HepG2 (cell line): ENCODE measurements at regions not wholly inside any gene's neighbourhood (a gene's known extent, or its start where the extent isn't known, plus 50 kb on each side); places are given as distances from the start of the nearest gene placed in this dataset.

ENCODE experiments used
- ATAC-seq: fragments of 200-7000 bp; cut with Tn5 transposase; 3 replicates; pipeline ENCODE4 v1.9.1; 2020; ENCODE audit warnings: mild to moderate bottlenecking, moderate library complexity
- BruUV-seq: library from RNA; stranded (reverse); fragments of 400-500 nt; replicated peaks from 2 replicates; lab custom pipeline; 2021; lab: Mats Ljungman, UMichigan
- CTCF ChIA-PET: fragments of 300-600 bp; formaldehyde crosslinking; extraction: SDS; loops from one replicate; lab custom pipeline; 2021; ENCODE audit warnings: low total read pairs, inconsistent platforms, low intra/inter-chr PET ratio; lab: Yijun Ruan, JAX
- POLR2A ChIA-PET: fragments of 350-600 bp; sonication (Branson Sonifier 250); formaldehyde crosslinking; loops from one replicate; lab custom pipeline; 2020; ENCODE audit warnings: antibody characterized with exemption, inconsistent platforms; lab: Yijun Ruan, JAX
- DNase-seq: peaks from one replicate; pipeline ENCODE4 v3.0.0-alpha.2; 2015; ENCODE audit warnings: low spot score
- FAIRE-seq: peaks from 3 replicates; lab custom pipeline; 2011; peaks lifted over from hg19 to GRCh38; lab: Jason Lieb, UNC
- H2AFZ ChIP-seq: one replicate; pipeline ENCODE4 v1.6.1; 2011; ENCODE audit warnings: low read length, inconsistent platforms
- H3K27ac ChIP-seq: fragments of 300-600 bp; 3 replicates; pipeline ENCODE4 v1.8.0; 2011; ENCODE audit warnings: mixed run types, mild to moderate bottlenecking, mixed read lengths, low read length, inconsistent platforms; ENCODE audit not compliant: insufficient read depth; ENCODE audit errors: extremely low read length
- H3K27me3 ChIP-seq, 2 experiments: fragments of 200-600 bp in 1 of 2; 2 replicates in 1 of 2; 3 replicates in 1 of 2; pipeline versions ENCODE4 v1.6.0 to v1.8.0; 2011; ENCODE audit warnings: low read length in 2 of 2, mild to moderate bottlenecking in 2 of 2, moderate library complexity in 2 of 2, inconsistent platforms in 1 of 2; ENCODE audit not compliant: insufficient read depth in 2 of 2, control insufficient read depth in 1 of 2
- H3K36me3 ChIP-seq, 2 experiments: fragments of 200-600 bp in 1 of 2; replicated peaks in 1 of 2; 2 replicates in 1 of 2; 3 replicates in 1 of 2; pipeline versions ENCODE4 v1.5.1 to v1.8.0; 2011; ENCODE audit warnings: low read length in 2 of 2, inconsistent platforms in 1 of 2; ENCODE audit not compliant: insufficient read depth in 2 of 2, control insufficient read depth in 1 of 2
- H3K4me1 ChIP-seq: 2 replicates; pipeline ENCODE4 v1.5.1; 2012; ENCODE audit warnings: low read length, inconsistent platforms; ENCODE audit not compliant: insufficient read depth
- H3K4me2 ChIP-seq: 2 replicates; pipeline ENCODE4 v1.6.0; 2011; ENCODE audit warnings: low read depth, low read length, inconsistent platforms
- H3K4me3 ChIP-seq, 3 experiments: fragments of 200-600 bp in 1 of 3; sonication (generic), shearing (Covaris generic) in 1 of 3; replicated peaks in 1 of 3; 2 replicates each; pipeline ENCODE4 v1.5.1; 2011 to 2016; ENCODE audit warnings: low read length in 3 of 3, inconsistent platforms in 2 of 3, low read depth in 2 of 3, mild to moderate bottlenecking in 2 of 3, control low read depth in 1 of 3, mixed read lengths in 1 of 3; ENCODE audit not compliant: insufficient read depth in 1 of 3
- H3K79me2 ChIP-seq: one replicate; pipeline ENCODE4 v1.6.1; 2011; ENCODE audit warnings: low read length, inconsistent platforms; ENCODE audit not compliant: insufficient read depth
- H3K9ac ChIP-seq: 2 replicates; pipeline ENCODE4 v1.6.0; 2011; ENCODE audit warnings: mild to moderate bottlenecking, low read depth, low read length, inconsistent platforms; ENCODE audit not compliant: insufficient read depth
- H3K9me3 ChIP-seq: 2 replicates; pipeline ENCODE4 v1.5.1; 2012; ENCODE audit warnings: mild to moderate bottlenecking, low read length
- H4K20me1 ChIP-seq: 2 replicates; pipeline ENCODE4 v1.6.0; 2011; ENCODE audit warnings: inconsistent platforms, mild to moderate bottlenecking, low read length, moderate library complexity; ENCODE audit not compliant: insufficient read depth
- BHLHE40 ChIP-seq: IDR thresholded peaks from 2 replicates; pipeline ENCODE4 v1.6.1; 2011; ENCODE audit warnings: low read length, improper control_type of control experiment
- CREM ChIP-seq, 2 experiments: sonication (generic) in 1 of 2; formaldehyde crosslinking in 1 of 2; IDR thresholded peaks; 2 replicates each; pipeline versions ENCODE4 v1.4.0 to v1.6.1; 2016 to 2020; ENCODE audit warnings: antibody characterized with exemption in 1 of 2, mild to moderate bottlenecking in 1 of 2, missing genetic modification reagents in 1 of 2
- DR1 ChIP-seq: sonication (generic); formaldehyde crosslinking; IDR thresholded peaks from 2 replicates; pipeline ENCODE4 v1.8.0; 2021; ENCODE audit warnings: mild to moderate bottlenecking, missing genetic modification reagents, inconsistent platforms
- EHMT2 ChIP-seq: fragments of 200-600 bp; sonication (generic); IDR thresholded peaks from 2 replicates; pipeline ENCODE4 v1.7.0; 2017; ENCODE audit warnings: antibody characterized with exemption, low read depth, low read length, borderline replicate concordance
- NFKB2 ChIP-seq: sonication (generic); formaldehyde crosslinking; IDR thresholded peaks from 2 replicates; pipeline ENCODE4 v1.4.0; 2020; ENCODE audit warnings: missing genetic modification reagents, borderline replicate concordance
- SYNCRIP ChIP-seq: fragments of 200-400 bp; formaldehyde crosslinking; IDR thresholded peaks from 2 replicates; pipeline ENCODE4 v1.6.1; 2018; ENCODE audit warnings: mild to moderate bottlenecking, low read depth, low read length; ENCODE audit not compliant: insufficient read depth
- TFAP4 ChIP-seq: sonication (generic); IDR thresholded peaks from 2 replicates; pipeline ENCODE4 v1.6.1; 2016; ENCODE audit warnings: low read depth, borderline replicate concordance
- ZNF510 ChIP-seq: sonication (generic); formaldehyde crosslinking; IDR thresholded peaks from 2 replicates; pipeline ENCODE4 v1.4.0; 2020; ENCODE audit warnings: low read depth, mild to moderate bottlenecking, missing genetic modification reagents
- ZNF607 ChIP-seq: sonication (generic); formaldehyde crosslinking; IDR thresholded peaks from 2 replicates; pipeline ENCODE4 v1.5.1; 2020; ENCODE audit warnings: missing genetic modification reagents, mild to moderate bottlenecking, borderline replicate concordance
- ZNF614 ChIP-seq: IDR thresholded peaks from 2 replicates; pipeline ENCODE4 v1.6.1; 2018; ENCODE audit warnings: missing biosample characterization, missing genetic modification reagents, inconsistent platforms, borderline replicate concordance
- WGBS: methylation state at CpG from one replicate; pipeline ENCODE4 v1.1.6; 2017; ENCODE audit warnings: low lambda C conversion rate; 5-methylcytosine and 5-hydroxymethylcytosine counted together
- in situ Hi-C: cut with HindIII; loops from 2 replicates; pipeline ENCODE4 v1.10.0; 2017; ENCODE audit warnings: low pct_unique_long_range_greater_than_20kb; ENCODE audit not compliant: extremely low pct_ligation_motif_present
- intact Hi-C: fragments of 100-400 bp; cut with micrococcal nuclease; formaldehyde crosslinking; loops from one replicate; pipeline ENCODE4 v1.10.0; 2022; ENCODE audit not compliant: unreplicated experiment
- TF ChIP-seq, protein P1 (sequence below): sonication (generic); formaldehyde crosslinking; IDR thresholded peaks from 2 replicates; pipeline ENCODE4 v1.5.0; 2020; ENCODE audit warnings: mild to moderate bottlenecking, missing genetic modification reagents
- TF ChIP-seq, protein P2 (sequence below): sonication (generic); formaldehyde crosslinking; IDR thresholded peaks from 2 replicates; pipeline ENCODE4 v1.4.0; 2020; ENCODE audit warnings: missing genetic modification reagents, borderline replicate concordance
- TF ChIP-seq, protein P3 (sequence below): sonication (generic); formaldehyde crosslinking; IDR thresholded peaks from 2 replicates; pipeline ENCODE4 v1.5.1; 2020; ENCODE audit warnings: mild to moderate bottlenecking, missing genetic modification reagents, borderline replicate concordance

DNA sequence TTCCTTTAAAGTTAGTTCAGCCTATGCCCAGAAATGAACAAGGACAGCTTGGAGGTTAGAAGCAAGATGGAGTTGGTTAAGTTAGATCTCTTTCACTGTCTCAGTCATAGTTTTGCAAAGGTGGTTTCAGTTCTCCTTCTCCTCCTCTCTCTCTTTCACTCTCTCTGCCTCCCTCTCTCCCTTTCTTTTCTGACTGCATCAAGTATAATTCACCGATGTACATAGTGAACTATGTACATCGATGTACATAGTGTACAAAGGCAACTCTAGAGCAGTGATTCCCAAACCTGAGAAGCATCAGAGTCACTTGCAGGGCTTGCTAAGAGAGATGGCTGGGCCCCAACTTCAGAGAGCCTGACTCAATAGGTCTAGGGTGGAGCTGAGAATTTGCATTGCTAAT, 1259.7 kb downstream of the TYW1 start:
- ATAC-seq (no peak), DNase-seq (no peak), FAIRE-seq (no peak)
- ChIA-PET CTCF (no interaction called here), POLR2A (no interaction called here)
- BruUV-seq = no TSS peak
- 0% methylated on average over 2 of the region's 2 CpGs for WGBS
- Histone ChIP-seq H4K20me1 (no peaks in the 10 kb centered on the region), H3K36me3 (no peaks in the 10 kb centered on the region), H3K4me3 (no peak overlapping the region), H3K27ac (no peak overlapping the region), H3K4me2 (no peak overlapping the region), H3K27me3 (no peaks in the 10 kb centered on the region), H2AFZ (no peak overlapping the region), H3K4me1 (no peaks in the 10 kb centered on the region), H3K79me2 (no peaks in the 10 kb centered on the region), H3K9me3 (peaks cover 47% of the 10 kb centered on the region), H3K9ac (no peak overlapping the region)
- intact Hi-C loops = no loop called here
- in situ Hi-C loops = no loop called here
- no peak for TF ChIP-seq CREM (IDR thresholded peaks at IDR 0.05)
- no peak for TF ChIP-seq CREM (CRISPR knock-in tag; IDR thresholded peaks at IDR 0.05)
- no peak for TF ChIP-seq SYNCRIP
- TF ChIP-seq ZNF614 (CRISPR knock-in tag) = no peak
- TF ChIP-seq, protein P1, sequence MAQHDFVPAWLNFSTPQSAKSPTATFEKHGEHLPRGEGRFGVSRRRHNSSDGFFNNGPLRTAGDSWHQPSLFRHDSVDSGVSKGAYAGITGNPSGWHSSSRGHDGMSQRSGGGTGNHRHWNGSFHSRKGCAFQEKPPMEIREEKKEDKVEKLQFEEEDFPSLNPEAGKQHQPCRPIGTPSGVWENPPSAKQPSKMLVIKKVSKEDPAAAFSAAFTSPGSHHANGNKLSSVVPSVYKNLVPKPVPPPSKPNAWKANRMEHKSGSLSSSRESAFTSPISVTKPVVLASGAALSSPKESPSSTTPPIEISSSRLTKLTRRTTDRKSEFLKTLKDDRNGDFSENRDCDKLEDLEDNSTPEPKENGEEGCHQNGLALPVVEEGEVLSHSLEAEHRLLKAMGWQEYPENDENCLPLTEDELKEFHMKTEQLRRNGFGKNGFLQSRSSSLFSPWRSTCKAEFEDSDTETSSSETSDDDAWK (CRISPR knock-in tag) = no peak
- no peak for TF ChIP-seq ZNF510 (CRISPR knock-in tag)
- TF ChIP-seq, protein P2, sequence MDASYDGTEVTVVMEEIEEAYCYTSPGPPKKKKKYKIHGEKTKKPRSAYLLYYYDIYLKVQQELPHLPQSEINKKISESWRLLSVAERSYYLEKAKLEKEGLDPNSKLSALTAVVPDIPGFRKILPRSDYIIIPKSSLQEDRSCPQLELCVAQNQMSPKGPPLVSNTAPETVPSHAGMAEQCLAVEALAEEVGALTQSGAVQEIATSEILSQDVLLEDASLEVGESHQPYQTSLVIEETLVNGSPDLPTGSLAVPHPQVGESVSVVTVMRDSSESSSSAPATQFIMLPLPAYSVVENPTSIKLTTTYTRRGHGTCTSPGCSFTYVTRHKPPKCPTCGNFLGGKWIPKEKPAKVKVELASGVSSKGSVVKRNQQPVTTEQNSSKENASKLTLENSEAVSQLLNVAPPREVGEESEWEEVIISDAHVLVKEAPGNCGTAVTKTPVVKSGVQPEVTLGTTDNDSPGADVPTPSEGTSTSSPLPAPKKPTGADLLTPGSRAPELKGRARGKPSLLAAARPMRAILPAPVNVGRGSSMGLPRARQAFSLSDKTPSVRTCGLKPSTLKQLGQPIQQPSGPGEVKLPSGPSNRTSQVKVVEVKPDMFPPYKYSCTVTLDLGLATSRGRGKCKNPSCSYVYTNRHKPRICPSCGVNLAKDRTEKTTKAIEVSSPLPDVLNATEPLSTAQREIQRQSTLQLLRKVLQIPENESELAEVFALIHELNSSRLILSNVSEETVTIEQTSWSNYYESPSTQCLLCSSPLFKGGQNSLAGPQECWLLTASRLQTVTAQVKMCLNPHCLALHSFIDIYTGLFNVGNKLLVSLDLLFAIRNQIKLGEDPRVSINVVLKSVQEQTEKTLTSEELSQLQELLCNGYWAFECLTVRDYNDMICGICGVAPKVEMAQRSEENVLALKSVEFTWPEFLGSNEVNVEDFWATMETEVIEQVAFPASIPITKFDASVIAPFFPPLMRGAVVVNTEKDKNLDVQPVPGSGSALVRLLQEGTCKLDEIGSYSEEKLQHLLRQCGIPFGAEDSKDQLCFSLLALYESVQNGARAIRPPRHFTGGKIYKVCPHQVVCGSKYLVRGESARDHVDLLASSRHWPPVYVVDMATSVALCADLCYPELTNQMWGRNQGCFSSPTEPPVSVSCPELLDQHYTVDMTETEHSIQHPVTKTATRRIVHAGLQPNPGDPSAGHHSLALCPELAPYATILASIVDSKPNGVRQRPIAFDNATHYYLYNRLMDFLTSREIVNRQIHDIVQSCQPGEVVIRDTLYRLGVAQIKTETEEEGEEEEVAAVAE (CRISPR knock-in tag) = no peak
- TF ChIP-seq, protein P3, sequence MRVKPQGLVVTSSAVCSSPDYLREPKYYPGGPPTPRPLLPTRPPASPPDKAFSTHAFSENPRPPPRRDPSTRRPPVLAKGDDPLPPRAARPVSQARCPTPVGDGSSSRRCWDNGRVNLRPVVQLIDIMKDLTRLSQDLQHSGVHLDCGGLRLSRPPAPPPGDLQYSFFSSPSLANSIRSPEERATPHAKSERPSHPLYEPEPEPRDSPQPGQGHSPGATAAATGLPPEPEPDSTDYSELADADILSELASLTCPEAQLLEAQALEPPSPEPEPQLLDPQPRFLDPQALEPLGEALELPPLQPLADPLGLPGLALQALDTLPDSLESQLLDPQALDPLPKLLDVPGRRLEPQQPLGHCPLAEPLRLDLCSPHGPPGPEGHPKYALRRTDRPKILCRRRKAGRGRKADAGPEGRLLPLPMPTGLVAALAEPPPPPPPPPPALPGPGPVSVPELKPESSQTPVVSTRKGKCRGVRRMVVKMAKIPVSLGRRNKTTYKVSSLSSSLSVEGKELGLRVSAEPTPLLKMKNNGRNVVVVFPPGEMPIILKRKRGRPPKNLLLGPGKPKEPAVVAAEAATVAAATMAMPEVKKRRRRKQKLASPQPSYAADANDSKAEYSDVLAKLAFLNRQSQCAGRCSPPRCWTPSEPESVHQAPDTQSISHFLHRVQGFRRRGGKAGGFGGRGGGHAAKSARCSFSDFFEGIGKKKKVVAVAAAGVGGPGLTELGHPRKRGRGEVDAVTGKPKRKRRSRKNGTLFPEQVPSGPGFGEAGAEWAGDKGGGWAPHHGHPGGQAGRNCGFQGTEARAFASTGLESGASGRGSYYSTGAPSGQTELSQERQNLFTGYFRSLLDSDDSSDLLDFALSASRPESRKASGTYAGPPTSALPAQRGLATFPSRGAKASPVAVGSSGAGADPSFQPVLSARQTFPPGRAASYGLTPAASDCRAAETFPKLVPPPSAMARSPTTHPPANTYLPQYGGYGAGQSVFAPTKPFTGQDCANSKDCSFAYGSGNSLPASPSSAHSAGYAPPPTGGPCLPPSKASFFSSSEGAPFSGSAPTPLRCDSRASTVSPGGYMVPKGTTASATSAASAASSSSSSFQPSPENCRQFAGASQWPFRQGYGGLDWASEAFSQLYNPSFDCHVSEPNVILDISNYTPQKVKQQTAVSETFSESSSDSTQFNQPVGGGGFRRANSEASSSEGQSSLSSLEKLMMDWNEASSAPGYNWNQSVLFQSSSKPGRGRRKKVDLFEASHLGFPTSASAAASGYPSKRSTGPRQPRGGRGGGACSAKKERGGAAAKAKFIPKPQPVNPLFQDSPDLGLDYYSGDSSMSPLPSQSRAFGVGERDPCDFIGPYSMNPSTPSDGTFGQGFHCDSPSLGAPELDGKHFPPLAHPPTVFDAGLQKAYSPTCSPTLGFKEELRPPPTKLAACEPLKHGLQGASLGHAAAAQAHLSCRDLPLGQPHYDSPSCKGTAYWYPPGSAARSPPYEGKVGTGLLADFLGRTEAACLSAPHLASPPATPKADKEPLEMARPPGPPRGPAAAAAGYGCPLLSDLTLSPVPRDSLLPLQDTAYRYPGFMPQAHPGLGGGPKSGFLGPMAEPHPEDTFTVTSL (CRISPR knock-in tag) = no peak
- no peak for TF ChIP-seq ZNF607 (CRISPR knock-in tag)
- no peak for TF ChIP-seq EHMT2
- TF ChIP-seq DR1 (CRISPR knock-in tag) = no peak
- TF ChIP-seq TFAP4 = no peak
- TF ChIP-seq NFKB2 (CRISPR knock-in tag) = no peak
- TF ChIP-seq BHLHE40 = no peak
